ENCODE measurements at regions not wholly inside any gene's neighbourhood (a gene's known extent, or its start where the extent isn't known, plus 50 kb on each side); places are given as distances from the start of the nearest gene placed in this dataset.

DNA sequence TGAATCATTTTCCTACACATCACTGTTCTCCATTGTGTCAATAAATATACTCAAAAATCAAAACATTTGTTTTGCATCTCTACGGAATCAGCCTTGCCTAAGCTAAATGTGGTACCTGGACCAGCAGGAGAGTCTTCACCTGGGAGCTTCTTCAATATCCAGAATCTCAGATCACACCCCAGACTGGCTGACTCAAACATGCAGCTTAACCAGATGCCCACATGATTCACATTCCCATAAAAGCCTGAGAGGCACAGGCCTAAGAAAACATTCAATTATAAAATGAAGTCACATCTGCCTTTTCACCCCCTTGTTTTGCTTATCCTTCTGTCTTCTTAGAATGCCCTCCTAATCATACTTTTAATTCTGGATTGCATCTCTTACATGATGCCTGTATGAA lies 1045.5 kb upstream of the NXPH2 start:
- no peak for DNase-seq (ENCODE audit: low spot score)

DNA sequence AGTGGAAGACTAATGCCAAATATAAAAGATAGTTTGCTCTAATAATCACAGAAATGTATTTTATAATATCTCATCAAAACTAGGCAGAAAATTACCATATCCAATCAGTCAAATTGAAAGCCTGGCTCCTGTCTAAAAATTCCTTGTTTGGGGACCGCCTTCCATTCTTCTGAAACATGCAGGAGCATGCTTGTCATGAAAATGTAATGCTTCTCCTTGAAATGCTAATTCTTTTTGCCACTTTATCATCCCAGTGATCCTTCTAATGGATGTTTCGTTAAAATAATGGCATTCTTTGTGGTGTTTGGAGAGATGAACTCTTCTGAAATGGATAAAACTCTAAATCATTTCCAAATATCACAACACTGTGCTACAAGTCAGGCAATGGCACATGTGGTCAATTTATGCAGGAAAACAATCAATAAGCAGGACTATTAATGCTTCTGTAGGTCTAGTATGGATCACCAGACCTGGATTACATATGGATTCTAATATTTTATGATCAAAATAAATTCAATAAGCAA lies 1039.1 kb upstream of the NXPH2 start:
- DNase-seq (ENCODE audit: low spot score), result no peak

DNA sequence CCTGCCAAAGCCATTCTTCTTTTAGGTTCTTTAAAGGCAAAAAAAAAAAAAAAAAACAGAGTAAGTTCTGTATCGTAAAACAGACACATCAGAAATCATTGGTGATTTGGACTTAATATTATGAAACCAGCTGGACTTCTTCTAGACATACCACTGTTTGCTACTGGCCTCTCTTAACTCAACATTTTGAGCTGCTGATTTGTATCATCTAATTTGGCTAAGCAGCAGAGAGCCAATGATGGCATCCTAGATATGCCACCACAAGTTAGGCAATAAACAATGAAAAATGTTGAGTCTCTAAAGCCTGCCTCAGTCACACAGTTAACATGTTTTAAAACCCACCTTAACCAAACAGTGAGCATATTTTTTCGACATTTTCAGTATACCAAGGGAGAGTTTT lies 1034.3 kb upstream of the NXPH2 start:
- DNase-seq (ENCODE audit: low spot score), result no peak

DNA sequence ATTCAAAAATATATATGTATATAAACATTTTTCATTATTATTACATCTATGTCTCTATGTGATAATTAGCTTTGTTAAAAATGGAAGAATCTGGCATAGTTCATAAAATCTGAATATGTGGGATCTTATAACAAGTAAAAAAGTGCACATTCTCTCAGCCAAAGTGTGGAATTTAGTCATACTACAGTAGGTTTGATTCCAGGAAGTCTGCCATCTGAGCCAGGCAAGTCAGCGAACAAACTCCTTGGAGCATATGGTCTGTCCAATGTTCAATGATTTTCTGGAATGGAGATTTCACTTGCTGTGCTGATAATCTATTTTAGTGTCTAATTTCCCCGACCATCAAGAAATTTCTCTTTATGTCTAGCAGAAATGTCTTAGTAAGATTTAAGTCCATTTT lies 1033.2 kb upstream of the NXPH2 start:
- DNase-seq (ENCODE audit: low spot score), result no peak

DNA sequence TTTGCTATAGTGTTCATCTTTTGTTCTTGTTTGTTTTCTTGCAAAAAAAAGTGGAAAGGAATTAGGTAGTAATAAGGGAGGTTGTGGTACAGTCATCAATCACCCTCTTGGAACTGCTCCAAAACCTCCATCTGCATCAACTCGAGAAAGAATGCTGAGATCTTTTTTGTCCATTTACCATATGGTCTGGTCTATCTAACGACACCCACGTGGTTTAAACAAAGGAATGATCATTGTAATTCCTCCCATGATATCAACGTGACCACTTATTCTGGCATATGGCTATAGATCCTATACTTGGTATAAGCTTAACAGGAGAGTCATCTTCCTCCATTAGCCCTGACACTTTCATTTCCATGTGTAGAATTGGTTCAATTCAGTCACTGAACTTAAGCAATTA lies 1025.3 kb upstream of the NXPH2 start:
- no peak for DNase-seq (ENCODE audit: low spot score)

DNA sequence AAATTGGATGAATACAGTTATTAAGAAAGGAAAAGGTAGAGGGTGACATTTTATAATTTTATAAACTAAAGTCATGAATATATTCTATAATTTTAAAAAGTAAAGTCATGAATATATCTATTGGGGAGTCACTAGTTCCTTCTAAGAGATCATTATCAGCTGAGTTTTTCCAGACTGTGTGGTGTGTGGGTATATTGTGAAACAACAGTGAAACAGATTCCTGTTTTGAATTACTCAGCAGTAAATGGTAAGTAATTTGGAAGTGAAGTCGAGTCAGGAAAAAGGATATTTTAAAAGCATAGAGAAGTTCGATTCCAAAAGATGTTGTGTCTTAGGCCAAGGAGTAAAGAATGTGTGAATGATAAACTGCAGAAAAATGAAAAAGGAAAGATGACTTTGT lies 1018.2 kb upstream of the NXPH2 start:
- DNase-seq (ENCODE audit: low spot score), result no peak

DNA sequence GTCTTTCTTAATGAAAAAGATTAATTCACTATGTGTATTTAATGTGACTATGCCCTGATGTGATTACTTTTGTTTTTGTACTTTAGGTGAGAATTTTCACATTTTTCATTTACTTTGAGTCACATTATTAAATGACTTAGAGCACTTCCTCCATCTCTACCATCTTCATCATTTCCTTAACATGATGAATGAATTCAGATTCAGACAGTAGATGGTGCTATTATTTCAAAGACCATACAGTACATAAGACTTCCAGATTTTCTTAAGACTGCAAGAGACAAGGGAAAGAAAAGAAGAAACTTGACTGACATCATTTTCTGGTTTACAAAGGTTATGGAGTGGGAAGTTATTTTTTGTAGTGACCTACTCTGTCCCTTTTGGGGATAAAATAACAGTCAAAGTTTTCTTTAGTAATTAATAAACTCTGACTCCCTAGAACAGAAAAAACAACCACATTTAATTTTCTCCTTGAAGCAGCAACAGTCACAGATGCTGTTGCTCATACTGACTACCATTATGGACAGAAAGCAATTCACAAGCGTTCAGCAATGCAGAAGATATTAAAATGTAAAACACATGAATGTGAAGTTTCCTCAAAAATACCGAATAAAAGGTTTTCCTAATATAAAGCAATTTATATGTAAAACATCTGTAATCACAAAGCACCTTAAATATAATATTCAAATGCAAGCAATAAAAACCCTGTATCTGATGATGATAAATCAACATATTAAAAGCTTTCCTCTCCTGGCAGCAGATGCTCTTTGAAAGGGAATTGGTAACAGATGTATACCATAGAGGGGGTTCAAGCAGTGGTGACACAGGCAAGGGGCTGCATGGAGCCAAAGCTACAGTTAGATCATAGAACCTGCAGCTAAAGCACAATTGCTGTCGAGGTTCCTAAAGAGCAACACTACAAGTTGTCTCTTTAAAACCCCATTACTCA lies 1010.9 kb upstream of the NXPH2 start:
- no peak for DNase-seq (ENCODE audit: low spot score)

DNA sequence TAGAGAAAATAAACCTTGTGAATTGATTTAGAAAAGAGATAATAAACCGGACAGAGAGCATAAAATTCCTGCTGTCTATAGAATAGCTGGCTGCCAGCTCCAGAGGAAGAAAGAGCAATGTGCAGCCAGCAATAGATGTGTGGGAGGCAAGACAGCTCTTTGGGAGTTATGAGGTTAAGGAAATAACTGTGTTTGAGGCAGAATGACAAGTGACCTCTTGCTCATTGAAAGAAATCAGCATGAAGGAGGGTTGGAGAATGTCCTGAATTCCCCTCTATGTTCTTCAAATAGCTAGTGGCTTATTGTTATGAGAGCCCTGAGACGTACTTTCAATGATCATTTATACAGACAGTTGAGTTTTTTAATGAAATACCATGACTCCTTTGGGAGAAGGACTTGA lies 1009.9 kb upstream of the NXPH2 start:
- DNase-seq (ENCODE audit: low spot score), result no peak

DNA sequence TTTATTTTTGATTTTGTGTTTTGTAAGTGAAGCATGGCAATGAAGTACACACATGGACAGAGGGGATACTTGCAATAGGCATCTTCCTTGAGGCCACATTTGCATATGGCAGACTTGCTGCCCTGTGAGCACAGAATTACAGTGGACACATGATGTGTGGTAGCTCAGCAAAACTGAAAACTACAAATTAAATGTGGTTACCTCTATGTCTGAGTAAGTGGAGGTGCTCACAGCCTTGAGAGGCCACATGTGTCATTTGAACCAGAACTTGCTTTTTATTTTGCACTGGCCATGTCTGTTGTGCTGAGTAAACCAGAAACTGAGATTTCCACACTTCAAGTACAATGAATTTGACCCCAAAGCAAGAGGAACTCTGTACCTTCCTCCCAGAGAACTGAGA lies 998.5 kb upstream of the NXPH2 start:
- DNase-seq (ENCODE audit: low spot score), result no peak

DNA sequence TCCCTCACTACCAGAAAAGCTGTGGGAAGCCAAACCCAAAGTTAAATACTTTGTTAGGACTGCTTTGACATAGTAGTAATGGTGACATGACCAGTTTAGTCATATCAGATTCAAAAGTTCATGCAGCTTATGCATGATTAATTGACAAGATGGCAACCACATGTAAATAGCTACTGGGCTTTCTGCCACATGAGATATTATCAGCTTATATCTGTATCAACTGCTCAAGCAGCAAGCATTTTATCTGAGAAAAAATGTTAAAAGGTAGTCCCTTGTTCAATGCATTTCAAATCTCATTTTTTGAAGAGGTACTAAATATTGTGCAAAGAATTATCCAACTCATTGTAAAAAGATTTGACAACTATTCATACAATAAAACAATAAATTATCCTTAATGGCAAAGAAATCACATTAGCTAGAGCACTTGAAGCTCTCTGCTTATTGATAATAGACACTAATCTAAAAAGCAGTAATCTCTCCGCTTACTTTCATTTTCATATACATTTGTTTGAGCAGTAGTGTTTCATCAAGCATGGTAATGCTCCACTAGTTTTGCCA lies 993.6 kb upstream of the NXPH2 start:
- DNase-seq (ENCODE audit: low spot score), result no peak

DNA sequence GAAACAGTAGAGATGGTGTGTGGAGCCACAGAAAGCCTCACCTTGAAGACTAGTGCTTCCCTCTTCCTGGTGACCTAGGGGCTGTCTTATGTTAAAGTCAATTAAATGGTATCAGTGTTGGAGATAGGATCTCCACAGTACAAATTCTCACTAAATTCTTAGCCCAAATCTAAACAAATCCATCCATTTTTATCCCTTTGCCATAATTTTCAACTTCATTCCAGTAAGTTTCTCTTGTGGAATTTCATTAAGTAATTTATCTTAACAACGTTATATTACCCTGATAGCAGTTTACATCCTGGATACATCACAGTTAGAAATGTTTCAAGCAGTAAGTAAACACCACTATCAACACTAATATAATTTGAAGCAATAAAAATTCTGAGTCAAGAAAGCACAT lies 989.4 kb upstream of the NXPH2 start:
- DNase-seq (ENCODE audit: low spot score), result no peak

DNA sequence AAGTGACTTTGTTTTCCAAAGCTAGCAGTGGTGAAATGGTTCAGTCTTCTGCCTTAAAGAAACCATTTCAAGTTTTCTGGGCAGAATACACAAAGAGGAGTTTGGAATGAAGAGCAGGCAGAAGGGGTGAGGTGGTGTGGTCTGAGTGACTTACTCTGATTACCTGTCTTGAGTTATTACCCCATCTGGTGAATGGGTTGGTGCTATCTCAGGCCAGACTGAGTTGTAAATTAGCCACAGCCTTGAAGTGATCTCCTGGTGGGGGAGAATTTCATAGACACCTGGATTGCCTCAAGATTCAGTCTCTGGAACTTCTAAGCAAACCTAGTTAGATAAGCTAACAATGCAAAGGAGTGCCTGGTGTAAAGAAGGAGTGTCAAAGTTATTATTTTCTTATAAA lies 983.5 kb upstream of the NXPH2 start:
- DNase-seq (ENCODE audit: low spot score), result no peak

DNA sequence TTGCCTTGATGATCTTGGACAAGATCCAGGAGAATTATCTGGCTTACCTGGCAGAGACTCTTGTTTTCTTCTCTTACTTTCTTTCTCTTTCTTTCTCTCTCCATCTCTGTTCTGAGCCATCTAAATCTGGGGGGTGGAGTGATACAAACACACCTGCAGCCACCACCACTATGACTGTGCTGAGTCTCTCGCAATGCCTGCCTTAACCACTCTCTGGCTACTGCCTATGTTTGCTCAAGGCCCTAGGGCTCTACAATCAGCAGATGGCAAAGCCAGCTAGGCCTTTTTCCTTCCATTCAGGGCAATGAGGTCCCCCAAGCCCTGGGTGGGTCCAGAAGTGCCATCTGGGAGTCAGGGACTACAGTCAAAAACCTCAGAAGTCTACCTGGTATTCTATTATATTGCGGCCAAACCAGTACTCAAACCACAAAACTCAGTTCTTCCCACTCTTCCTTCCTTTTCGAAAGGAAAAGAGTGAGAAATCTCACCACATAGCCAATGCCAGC lies 978.9 kb upstream of the NXPH2 start:
- DNase-seq (ENCODE audit: low spot score), result no peak

DNA sequence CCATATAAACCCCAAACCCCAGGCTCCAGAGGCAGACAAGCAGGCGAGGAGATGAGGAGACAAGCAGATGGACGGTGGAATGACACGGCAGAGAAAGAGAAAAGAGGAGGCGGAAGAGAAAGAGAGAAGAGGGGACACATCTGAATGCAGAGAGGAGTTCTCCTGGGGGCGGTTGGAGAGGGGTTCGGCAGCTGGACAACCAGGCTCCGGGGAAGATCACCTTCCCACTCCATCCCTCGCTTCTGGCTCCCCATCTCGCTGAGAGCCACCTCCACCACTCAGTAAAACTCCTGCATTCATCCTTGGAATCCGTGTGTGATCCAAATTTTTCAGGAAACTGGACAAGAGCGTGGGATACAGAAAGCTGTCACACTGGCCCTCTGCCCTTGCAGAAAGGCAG lies 966.7 kb upstream of the NXPH2 start:
- DNase-seq (ENCODE audit: low spot score), result no peak

DNA sequence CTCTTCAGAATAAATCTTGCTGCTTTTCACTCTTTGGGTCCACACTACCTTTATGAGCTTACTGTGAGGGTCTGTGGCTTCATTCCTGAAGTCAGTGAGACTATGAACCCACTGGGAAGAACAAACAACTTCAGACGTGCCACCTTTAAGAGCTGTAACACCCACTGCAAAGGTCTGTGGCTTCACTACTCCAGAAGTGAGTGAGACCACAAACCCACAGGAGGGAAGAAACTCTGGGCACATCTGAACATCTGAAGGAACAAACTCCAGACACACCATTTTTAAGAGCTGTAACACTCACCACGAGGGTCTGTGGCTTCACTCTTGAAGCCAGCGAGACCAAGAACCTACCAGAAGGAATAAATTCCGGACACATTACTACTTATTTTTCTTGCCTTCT lies 964.1 kb upstream of the NXPH2 start:
- DNase-seq (ENCODE audit: low spot score), result no peak

DNA sequence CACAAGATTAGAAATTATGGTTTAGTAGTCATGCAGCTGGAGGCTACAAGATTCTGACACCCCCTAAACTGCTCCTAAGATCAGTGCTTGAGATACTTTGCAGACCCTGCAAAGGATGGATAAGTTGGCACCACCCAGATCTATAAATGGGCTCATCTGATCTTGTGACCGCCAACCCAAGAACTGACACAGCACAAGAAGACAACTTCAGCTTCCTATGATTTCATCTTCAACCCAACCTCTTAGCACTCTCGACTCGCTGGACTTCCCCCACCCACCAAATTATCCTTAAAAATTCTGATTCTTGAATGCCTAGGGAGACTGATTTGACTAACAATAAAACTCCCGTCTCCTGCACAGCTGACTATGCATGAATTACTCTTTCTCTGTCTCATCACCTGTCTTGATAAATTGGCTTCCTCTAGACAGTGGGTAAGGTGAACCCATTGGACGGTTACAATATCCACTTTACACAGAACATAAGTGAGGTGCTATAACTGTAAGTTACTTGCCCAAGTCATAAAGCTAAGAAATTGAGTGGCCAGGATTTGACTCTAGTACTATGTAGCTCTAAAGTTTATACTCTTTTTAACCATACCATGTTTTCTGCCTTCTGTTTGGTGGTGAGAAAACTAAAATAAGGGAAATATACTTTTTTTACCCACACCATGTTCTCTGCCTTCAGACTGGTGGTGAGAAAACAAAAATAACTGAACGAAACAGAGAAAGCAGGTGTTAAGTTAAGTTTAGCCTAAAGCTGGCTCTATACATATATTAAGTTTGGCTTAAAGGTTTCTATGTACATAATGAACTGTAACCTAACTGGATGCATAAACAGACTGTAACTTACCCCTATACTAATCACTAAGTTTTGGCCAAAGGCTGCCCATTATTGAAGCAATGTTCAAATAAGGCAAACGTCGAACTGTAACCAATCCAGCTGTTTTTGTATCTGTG lies 962.3 kb upstream of the NXPH2 start:
- no peak for DNase-seq (ENCODE audit: low spot score)

DNA sequence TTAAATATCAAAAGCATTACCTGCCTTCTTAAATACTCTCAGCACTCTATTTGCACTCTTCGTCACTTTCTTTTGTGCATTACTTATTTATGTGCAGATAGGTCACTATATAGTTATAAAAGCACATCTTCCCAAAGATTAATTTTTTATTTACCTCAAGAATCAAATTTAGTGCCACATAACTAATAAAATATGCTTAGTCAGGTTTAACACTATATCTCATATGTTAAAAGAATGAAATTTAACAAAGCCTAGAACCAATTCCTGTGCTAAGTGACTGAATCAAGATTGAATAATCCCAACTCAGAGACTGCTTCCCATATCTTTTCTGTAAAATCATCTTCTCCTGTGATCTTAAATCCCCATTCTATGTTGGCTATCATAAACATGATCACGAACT lies 957.5 kb upstream of the NXPH2 start:
- no peak for DNase-seq (ENCODE audit: low spot score)

DNA sequence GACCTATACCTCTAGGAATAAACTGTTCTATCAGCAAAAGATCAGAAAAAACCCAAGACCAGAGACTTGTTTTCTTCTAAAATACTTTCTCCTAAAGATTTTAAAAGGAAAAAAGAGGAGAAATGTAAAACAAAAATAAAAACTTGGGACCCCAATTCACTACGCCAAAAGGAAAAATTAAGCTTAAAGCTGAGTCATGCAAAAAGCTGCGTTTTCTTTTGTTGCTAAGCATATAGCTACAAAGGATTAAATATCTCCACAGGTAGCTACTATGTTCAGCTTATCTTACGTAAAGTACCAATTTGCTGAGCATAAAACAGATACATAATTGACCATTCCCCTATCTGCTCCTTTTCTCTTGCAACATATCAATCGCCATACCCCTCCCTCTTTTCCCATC lies 950.0 kb upstream of the NXPH2 start:
- DNase-seq (ENCODE audit: low spot score), result no peak

DNA sequence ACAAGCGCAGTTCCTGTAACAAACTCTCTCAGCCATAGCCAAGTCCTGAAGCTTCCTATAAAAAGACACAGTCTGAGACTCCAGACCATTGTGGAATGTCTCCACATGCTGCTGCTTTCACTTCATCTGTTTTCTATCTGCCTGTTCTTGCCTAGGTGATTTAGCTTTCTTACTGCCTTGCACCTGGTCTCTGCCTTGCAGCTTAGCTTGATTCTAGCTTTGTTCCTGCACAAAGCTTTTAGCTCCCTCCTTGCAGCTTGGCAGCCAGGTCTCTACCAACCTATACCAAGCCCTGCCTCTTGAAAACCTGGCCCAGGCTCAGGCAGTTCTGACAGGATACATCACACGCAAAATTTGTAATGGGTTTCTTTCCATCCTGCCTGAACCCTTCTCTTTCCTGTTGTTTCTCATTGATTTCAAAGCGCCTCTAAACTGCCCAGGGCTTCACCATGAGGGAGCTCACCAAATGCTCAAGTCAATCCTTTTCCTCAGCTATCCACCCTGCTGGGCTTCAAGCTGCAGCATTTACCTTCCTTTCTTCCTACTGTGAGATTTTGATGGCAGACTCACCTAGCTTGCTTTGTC lies 941.3 kb upstream of the NXPH2 start:
- no peak for DNase-seq (ENCODE audit: low spot score)

DNA sequence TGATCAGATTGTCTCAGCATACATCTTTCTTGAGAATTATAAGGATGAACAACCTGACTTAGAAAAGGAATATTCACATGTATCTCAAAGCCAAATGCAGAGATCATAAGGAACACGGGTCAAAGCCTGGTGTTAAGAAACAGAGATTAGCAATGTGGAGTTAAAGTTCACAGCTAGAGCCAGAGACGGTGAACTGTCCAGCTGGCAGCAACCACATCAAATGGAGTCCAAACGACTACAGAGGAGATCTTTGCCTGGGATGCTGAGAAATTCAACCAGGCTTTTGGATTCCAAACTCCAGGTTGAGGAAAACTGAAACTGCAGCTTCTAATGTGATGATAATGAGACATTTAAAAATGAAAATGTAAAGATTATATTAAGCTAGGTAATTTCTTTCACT lies 939.9 kb upstream of the NXPH2 start:
- no peak for DNase-seq (ENCODE audit: low spot score)

DNA sequence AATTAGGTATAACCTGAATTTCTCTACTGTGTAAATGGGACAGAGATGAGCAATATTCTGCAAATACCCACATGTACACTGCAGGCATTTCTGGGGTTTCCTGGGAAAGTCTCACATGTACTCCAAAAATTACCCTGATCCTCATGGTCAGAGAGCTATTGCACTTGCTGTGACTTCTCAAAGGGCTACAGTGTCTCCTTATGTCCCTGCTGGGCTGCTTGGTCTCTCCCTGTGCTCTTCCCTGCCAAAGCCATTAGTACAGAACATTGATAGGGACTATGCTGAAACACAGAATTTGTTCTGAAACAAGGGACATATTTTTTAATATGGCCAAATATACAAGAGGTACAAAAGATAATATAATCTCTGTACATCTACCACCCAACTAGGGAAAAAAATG lies 924.4 kb upstream of the NXPH2 start:
- DNase-seq (ENCODE audit: low spot score), result no peak

DNA sequence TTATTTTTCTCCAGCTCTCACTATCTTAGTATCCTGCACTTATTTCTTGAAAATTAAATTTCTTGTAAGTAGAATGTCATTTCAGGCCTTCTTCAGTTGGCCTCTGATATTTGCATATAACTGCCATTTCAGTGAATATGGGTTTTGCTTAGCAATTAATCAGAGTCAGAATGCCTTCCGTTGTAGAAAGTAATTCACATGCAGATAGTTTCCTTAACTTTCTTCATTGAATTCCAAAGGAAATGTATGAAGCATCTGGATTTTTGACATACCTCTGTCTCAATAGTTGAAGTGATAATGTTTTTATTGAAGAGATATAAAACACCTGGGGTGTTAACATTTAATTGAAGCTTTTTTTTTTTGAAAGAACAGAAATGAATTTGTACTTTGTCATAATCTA lies 914.1 kb upstream of the NXPH2 start:
- no peak for DNase-seq (ENCODE audit: low spot score)

All from HuH-7 (cell line).